ENCODE measurements at regions not wholly inside any gene's neighbourhood (a gene's known extent, or its start where the extent isn't known, plus 50 kb on each side); places are given as distances from the start of the nearest gene placed in this dataset.

- no peak for DNase-seq (ENCODE audit: low read depth, low spot score)
- no peak for TF ChIP-seq CTCF (IDR thresholded peaks at IDR 0.05; ENCODE audit: low read depth, low read length)
- in situ Hi-C loops (cut with HindIII; ENCODE audit: low sequenced_read_pairs), result no loop called here
- H3K4me3 ChIP-seq (ENCODE audit: low read depth, low read length), result no peak overlapping the region
Measured at GRCh38 chr5:2143088-2143487, 260.4 kb upstream of the IRX4 start.

GRCh38 chr5:2142456-2142954 is 259.8 kb upstream of the IRX4 start:
- in situ Hi-C loops (cut with HindIII; ENCODE audit: low sequenced_read_pairs), result no loop called here

GRCh38 chr5:2141254-2142000 is 258.7 kb upstream of the IRX4 start:
- no peak for TF ChIP-seq CTCF (IDR thresholded peaks at IDR 0.05; ENCODE audit: low read depth, low read length)
- DNase-seq (ENCODE audit: low read depth, low spot score), result no peak
- no peak overlapping the region for H3K4me3 ChIP-seq (ENCODE audit: low read depth, low read length)
- in situ Hi-C loops (cut with HindIII; ENCODE audit: low sequenced_read_pairs), result no loop called here

More at GRCh38 chr5:2142456-2142954, 259.8 kb upstream of the IRX4 start:
- TF ChIP-seq CTCF (IDR thresholded peaks at IDR 0.05; ENCODE audit: low read depth, low read length), result no peak
- H3K4me3 ChIP-seq (ENCODE audit: low read depth, low read length), result no peak overlapping the region
- no peak for DNase-seq (ENCODE audit: low read depth, low spot score)

- no peak for TF ChIP-seq CTCF (IDR thresholded peaks at IDR 0.05; ENCODE audit: low read depth, low read length)
Measured at GRCh38 chr5:2140501-2141175, 257.9 kb upstream of the IRX4 start.

GRCh38 chr5:2139478-2139877 is 256.8 kb upstream of the IRX4 start:
- DNase-seq (ENCODE audit: low read depth, low spot score), result no peak
- in situ Hi-C loops (cut with HindIII; ENCODE audit: low sequenced_read_pairs), result no loop called here
- TF ChIP-seq CTCF (IDR thresholded peaks at IDR 0.05; ENCODE audit: low read depth, low read length), result no peak
- H3K4me3 ChIP-seq (ENCODE audit: low read depth, low read length), result no peak overlapping the region

More at GRCh38 chr5:2140501-2141175, 257.9 kb upstream of the IRX4 start:
- DNase-seq (ENCODE audit: low read depth, low spot score), result no peak
- no peak overlapping the region for H3K4me3 ChIP-seq (ENCODE audit: low read depth, low read length)
- in situ Hi-C loops (cut with HindIII; ENCODE audit: low sequenced_read_pairs), result no loop called here

GRCh38 chr5:2138896-2139295 is 256.2 kb upstream of the IRX4 start:
- no peak for DNase-seq (ENCODE audit: low read depth, low spot score)
- in situ Hi-C loops (cut with HindIII; ENCODE audit: low sequenced_read_pairs), result no loop called here
- H3K4me3 ChIP-seq (ENCODE audit: low read depth, low read length), result no peak overlapping the region
- no peak for TF ChIP-seq CTCF (IDR thresholded peaks at IDR 0.05; ENCODE audit: low read depth, low read length)

Measured in astrocyte of the spinal cord (primary cell).